ENCODE measurements at regions not wholly inside any gene's neighbourhood (a gene's known extent, or its start where the extent isn't known, plus 50 kb on each side); places are given as distances from the start of the nearest gene placed in this dataset.

GRCh38 chr2:129299756-129300155, 679.7 kb upstream of the RAB6C start:
- TF ChIP-seq CTCF (IDR thresholded peaks at IDR 0.05 in 4 of 5, conservative IDR thresholded peaks at IDR 0.05 in 1 of 5) (no peak), POLR2A (IDR thresholded peaks at IDR 0.05) (no peak)
